Esophagus muscularis mucosa (tissue), 3 donors: ENCODE measurements at regions not wholly inside any gene's neighbourhood (a gene's known extent, or its start where the extent isn't known, plus 50 kb on each side); places are given as distances from the start of the nearest gene placed in this dataset.

ENCODE experiments used
- CTCF ChIP-seq, 3 experiments: fragments of 200-600 bp in 2 of 3; fragments of 450-650 bp in 1 of 3; sonication (generic) in 2 of 3; IDR thresholded peaks; one replicate each; pipeline ENCODE4 v1.5.1; 2017 to 2019; ENCODE audit warnings: antibody characterized with exemption in 3 of 3, mild to moderate bottlenecking in 2 of 3, moderate library complexity in 1 of 3
- POLR2AphosphoS5 ChIP-seq, 2 donors: sonication (generic); formaldehyde crosslinking; IDR thresholded peaks; one replicate each; pipeline ENCODE4 v1.6.1; 2017; ENCODE audit warnings: antibody characterized with exemption in 2 of 2

- TF ChIP-seq POLR2AphosphoS5 (IDR thresholded peaks at IDR 0.05) (no peak), CTCF (IDR thresholded peaks at IDR 0.05) (no peak)
Measured at GRCh38 chr7:10731253-10731773, 242.4 kb upstream of the PHF14 start.
